ENCODE measurements at regions not wholly inside any gene's neighbourhood (a gene's known extent, or its start where the extent isn't known, plus 50 kb on each side); places are given as distances from the start of the nearest gene placed in this dataset.

DNA sequence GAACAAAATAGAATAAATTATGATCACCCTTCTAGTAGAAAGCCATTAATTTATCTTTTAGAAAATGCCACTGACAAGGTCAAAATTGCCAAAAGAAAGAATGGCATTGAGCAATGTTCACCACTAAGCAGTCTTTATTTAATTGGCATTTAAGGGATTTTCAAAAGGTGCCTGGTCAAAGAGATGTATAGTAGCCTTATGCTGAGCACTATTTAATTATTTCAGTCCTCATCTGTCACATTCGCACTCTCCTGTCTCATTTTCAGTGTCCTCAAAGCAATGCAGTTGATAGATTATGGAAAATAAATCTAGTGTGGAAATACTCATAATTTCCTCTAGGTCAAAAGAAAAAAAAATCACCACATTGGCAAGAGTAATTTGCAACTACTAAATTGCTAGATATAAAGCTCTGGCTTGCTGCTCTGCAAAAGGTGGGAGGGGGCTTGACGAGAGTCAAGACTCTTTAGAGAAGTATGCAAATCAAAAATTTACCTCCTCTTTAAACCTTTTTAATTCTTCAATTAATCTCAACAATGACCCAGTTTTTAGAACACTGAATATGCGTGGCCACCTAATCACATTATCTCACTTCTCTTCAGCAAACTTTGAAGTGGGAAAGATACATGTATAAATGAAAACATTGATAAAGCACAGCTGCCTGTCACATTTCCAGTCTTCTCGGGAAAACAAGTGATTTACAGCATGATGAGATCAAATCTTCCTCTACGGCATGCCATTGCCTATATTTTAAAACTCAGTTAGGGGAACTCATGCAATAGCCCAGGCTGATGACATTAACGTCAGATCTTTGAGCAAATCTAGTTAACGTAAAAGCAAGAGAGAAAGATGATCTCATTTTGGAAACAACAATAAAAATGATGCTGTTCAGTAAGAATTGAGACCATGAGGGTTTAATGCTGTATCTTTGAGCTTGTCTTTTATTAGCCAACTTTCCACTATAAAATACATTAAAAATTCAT lies 373.1 kb upstream of the DCN start:
- TF ChIP-seq POLR2A (IDR thresholded peaks at IDR 0.05; ENCODE audit: low read depth, low read length) (no peak), TAF1 (IDR thresholded peaks at IDR 0.05; ENCODE audit: low read depth, low read length) (no peak), PAX5 (IDR thresholded peaks at IDR 0.05; ENCODE audit: insufficient read depth, low read length, severe bottlenecking) (no peak), POLR2AphosphoS5 (IDR thresholded peaks at IDR 0.05; ENCODE audit: low read depth, low read length) (no peak), SPI1 (IDR thresholded peaks at IDR 0.05; ENCODE audit: low read depth, low read length) (no peak)

Data from GM12891 (cell line).